Tibial nerve (tissue), 4 donors: ENCODE measurements at regions not wholly inside any gene's neighbourhood (a gene's known extent, or its start where the extent isn't known, plus 50 kb on each side); places are given as distances from the start of the nearest gene placed in this dataset.

Experiments
- DNase-seq, 2 donors: peaks; one replicate each; pipeline ENCODE4 v3.0.0-alpha.2; 2019; ENCODE audit warnings: low spot score in 2 of 2
- H3K27ac ChIP-seq, 4 donors: fragments of 200-600 bp; sonication (generic) in 3 of 4; one replicate each; pipeline ENCODE4 v1.5.1; 2017 to 2019; ENCODE audit warnings: mild to moderate bottlenecking in 1 of 4
- H3K27me3 ChIP-seq, 2 donors: fragments of 200-600 bp; sonication (generic) in 1 of 2; one replicate each; pipeline versions ENCODE4 v1.5.1 to v1.6.0; 2017 to 2019
- H3K36me3 ChIP-seq, 3 donors: fragments of 200-600 bp; sonication (generic); one replicate each; pipeline ENCODE4 v1.5.1; 2018 to 2019
- H3K4me1 ChIP-seq, 4 donors: fragments of 200-600 bp; sonication (generic) in 3 of 4; one replicate each; pipeline ENCODE4 v1.5.1; 2017 to 2019
- H3K4me3 ChIP-seq, 4 donors: fragments of 200-600 bp; sonication (generic) in 3 of 4; one replicate each; pipeline ENCODE4 v1.5.1; 2017 to 2019; ENCODE audit warnings: mild to moderate bottlenecking in 1 of 4, moderate library complexity in 1 of 4
- H3K9me3 ChIP-seq, 4 donors: fragments of 200-600 bp; sonication (generic) in 3 of 4; one replicate each; pipeline ENCODE4 v1.5.1; 2017 to 2019
- CTCF ChIP-seq, 5 experiments: fragments of 200-600 bp in 3 of 5; fragments of 450-650 bp in 2 of 5; sonication (generic) in 3 of 5; IDR thresholded peaks; one replicate each; pipeline ENCODE4 v1.5.1; 2016 to 2019; ENCODE audit warnings: antibody characterized with exemption in 5 of 5, mild to moderate bottlenecking in 3 of 5, moderate library complexity in 2 of 5
- EP300 ChIP-seq, 2 donors: sonication (generic); formaldehyde crosslinking; IDR thresholded peaks; one replicate each; pipeline ENCODE4 v1.6.1; 2017; ENCODE audit warnings: antibody characterized with exemption in 2 of 2, mild to moderate bottlenecking in 1 of 2
- POLR2A ChIP-seq, 2 donors: fragments of 450-650 bp; IDR thresholded peaks; one replicate each; pipeline ENCODE4 v1.6.1; 2017; ENCODE audit warnings: antibody characterized with exemption in 2 of 2, mild to moderate bottlenecking in 2 of 2, moderate library complexity in 2 of 2
- WGBS, 2 donors: methylation state at CpG; one replicate each; pipeline ENCODE4 v1.1.5; 2018; 5-methylcytosine and 5-hydroxymethylcytosine counted together

GRCh38 chr3:95151590-95151989, 1088.7 kb downstream of the NSUN3 start:
- WGBS, 2 donors, result 21 to 25% methylated on average over 2 of the region's 2 CpGs
- no peaks in the 10 kb centered on the region for H3K36me3 ChIP-seq
- DNase-seq, result no peak
- TF ChIP-seq CTCF (IDR thresholded peaks at IDR 0.05), result no peak
- no peak for TF ChIP-seq POLR2A (IDR thresholded peaks at IDR 0.05)
- no peak for TF ChIP-seq EP300 (IDR thresholded peaks at IDR 0.05)
- H3K9me3 ChIP-seq, result peaks cover 0 to 8% (median 0%) of the 10 kb centered on the region in 4 donors
- H3K4me1 ChIP-seq, result no peaks in the 10 kb centered on the region
- no peak overlapping the region for H3K27ac ChIP-seq
- H3K4me3 ChIP-seq, result no peak overlapping the region
- no peaks in the 10 kb centered on the region for H3K27me3 ChIP-seq

GRCh38 chr3:95154766-95155165, 1091.9 kb downstream of the NSUN3 start:
- no peaks in the 10 kb centered on the region for H3K27me3 ChIP-seq
- no peaks in the 10 kb centered on the region for H3K36me3 ChIP-seq
- H3K27ac ChIP-seq, result no peak overlapping the region
- no peaks in the 10 kb centered on the region for H3K4me1 ChIP-seq
- DNase-seq, result no peak
- TF ChIP-seq POLR2A (IDR thresholded peaks at IDR 0.05) (no peak), EP300 (IDR thresholded peaks at IDR 0.05) (no peak), CTCF (IDR thresholded peaks at IDR 0.05) (no peak)
- no peak overlapping the region for H3K4me3 ChIP-seq
- H3K9me3 ChIP-seq, result peaks cover 0 to 17% (median 0%) of the 10 kb centered on the region in 4 donors
- WGBS, 2 donors, result 76 to 79% methylated on average over 2 of the region's 2 CpGs

GRCh38 chr3:95162794-95163193, 1099.9 kb downstream of the NSUN3 start:
- Histone ChIP-seq H3K27me3 (no peaks in the 10 kb centered on the region), H3K9me3 (no peaks in the 10 kb centered on the region), H3K4me3 (no peak overlapping the region), H3K27ac (no peak overlapping the region), H3K4me1 (no peaks in the 10 kb centered on the region), H3K36me3 (no peaks in the 10 kb centered on the region)
- DNase-seq, result no peak
- TF ChIP-seq POLR2A (IDR thresholded peaks at IDR 0.05) (no peak), EP300 (IDR thresholded peaks at IDR 0.05) (no peak), CTCF (IDR thresholded peaks at IDR 0.05) (no peak)
- 45 to 47% methylated on average over 1 of the region's 1 CpG for WGBS, 2 donors

- no peaks in the 10 kb centered on the region for H3K9me3 ChIP-seq
- no peaks in the 10 kb centered on the region for H3K4me1 ChIP-seq
- DNase-seq, result no peak
- no peak overlapping the region for H3K27ac ChIP-seq
- TF ChIP-seq CTCF (IDR thresholded peaks at IDR 0.05) (no peak), POLR2A (IDR thresholded peaks at IDR 0.05) (no peak), EP300 (IDR thresholded peaks at IDR 0.05) (no peak)
- H3K27me3 ChIP-seq, result no peaks in the 10 kb centered on the region
- H3K4me3 ChIP-seq, result no peak overlapping the region
- WGBS, 2 donors, result 89 to 90% methylated on average over 4 of the region's 4 CpGs
- H3K36me3 ChIP-seq, result no peaks in the 10 kb centered on the region
These were observed 1104.9 kb downstream of the NSUN3 start for GRCh38 chr3:95167748-95168147.

- no peak for DNase-seq
- Histone ChIP-seq H3K4me3 (no peak overlapping the region), H3K9me3 (no peaks in the 10 kb centered on the region), H3K27ac (no peak overlapping the region), H3K27me3 (no peaks in the 10 kb centered on the region), H3K36me3 (no peaks in the 10 kb centered on the region), H3K4me1 (no peaks in the 10 kb centered on the region)
- 93 to 95% methylated on average over 7 of the region's 7 CpGs for WGBS, 2 donors
- TF ChIP-seq POLR2A (IDR thresholded peaks at IDR 0.05) (no peak), CTCF (IDR thresholded peaks at IDR 0.05) (no peak), EP300 (IDR thresholded peaks at IDR 0.05) (no peak)
These were observed 1105.7 kb downstream of the NSUN3 start for GRCh38 chr3:95168526-95168925.
